Esophagus muscularis mucosa (tissue), 3 donors: ENCODE measurements at regions not wholly inside any gene's neighbourhood (a gene's known extent, or its start where the extent isn't known, plus 50 kb on each side); places are given as distances from the start of the nearest gene placed in this dataset.

Experiments used
- EP300 ChIP-seq: sonication (generic); formaldehyde crosslinking; IDR thresholded peaks from one replicate; pipeline ENCODE4 v1.6.1; 2017; ENCODE audit warnings: antibody characterized with exemption
- TF ChIP-seq, protein P1 (sequence below), 3 experiments: fragments of 200-600 bp in 2 of 3; fragments of 450-650 bp in 1 of 3; sonication (generic) in 2 of 3; IDR thresholded peaks; one replicate each; pipeline ENCODE4 v1.5.1; 2017 to 2019; ENCODE audit warnings: antibody characterized with exemption in 3 of 3, mild to moderate bottlenecking in 2 of 3, moderate library complexity in 1 of 3

- TF ChIP-seq, protein P1, sequence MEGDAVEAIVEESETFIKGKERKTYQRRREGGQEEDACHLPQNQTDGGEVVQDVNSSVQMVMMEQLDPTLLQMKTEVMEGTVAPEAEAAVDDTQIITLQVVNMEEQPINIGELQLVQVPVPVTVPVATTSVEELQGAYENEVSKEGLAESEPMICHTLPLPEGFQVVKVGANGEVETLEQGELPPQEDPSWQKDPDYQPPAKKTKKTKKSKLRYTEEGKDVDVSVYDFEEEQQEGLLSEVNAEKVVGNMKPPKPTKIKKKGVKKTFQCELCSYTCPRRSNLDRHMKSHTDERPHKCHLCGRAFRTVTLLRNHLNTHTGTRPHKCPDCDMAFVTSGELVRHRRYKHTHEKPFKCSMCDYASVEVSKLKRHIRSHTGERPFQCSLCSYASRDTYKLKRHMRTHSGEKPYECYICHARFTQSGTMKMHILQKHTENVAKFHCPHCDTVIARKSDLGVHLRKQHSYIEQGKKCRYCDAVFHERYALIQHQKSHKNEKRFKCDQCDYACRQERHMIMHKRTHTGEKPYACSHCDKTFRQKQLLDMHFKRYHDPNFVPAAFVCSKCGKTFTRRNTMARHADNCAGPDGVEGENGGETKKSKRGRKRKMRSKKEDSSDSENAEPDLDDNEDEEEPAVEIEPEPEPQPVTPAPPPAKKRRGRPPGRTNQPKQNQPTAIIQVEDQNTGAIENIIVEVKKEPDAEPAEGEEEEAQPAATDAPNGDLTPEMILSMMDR (IDR thresholded peaks at IDR 0.05), result no peak
- TF ChIP-seq EP300, result no peak
Observed at GRCh38 chrX:38999967-39000745, 198.9 kb downstream of the MID1IP1 start.
